ENCODE measurements at regions not wholly inside any gene's neighbourhood (a gene's known extent, or its start where the extent isn't known, plus 50 kb on each side); places are given as distances from the start of the nearest gene placed in this dataset.

- no peak for TF ChIP-seq CTCF (IDR thresholded peaks at IDR 0.05)
- TF ChIP-seq POLR2AphosphoS5 (IDR thresholded peaks at IDR 0.05): no peak
- TF ChIP-seq POLR2A (IDR thresholded peaks at IDR 0.05): no peak
These were observed 154.1 kb downstream of the BTG1 start for GRCh38 chr12:91991399-91992187.
